GM12878 (cell line): ENCODE measurements at regions not wholly inside any gene's neighbourhood (a gene's known extent, or its start where the extent isn't known, plus 50 kb on each side); places are given as distances from the start of the nearest gene placed in this dataset.

ENCODE experiments used
- ATAC-seq: fragments of 200-7000 bp; cut with Tn5 transposase; 3 replicates; pipeline ENCODE4 v1.9.1; 2020; ENCODE audit warnings: mild to moderate bottlenecking, moderate library complexity
- BruUV-seq: library from RNA; stranded (reverse); fragments of 400-500 nt; replicated peaks from 2 replicates; lab custom pipeline; 2021; lab: Mats Ljungman, UMichigan
- CTCF ChIA-PET: fragments of 300-600 bp; sonication (Branson Sonifier 250); formaldehyde crosslinking; extraction: SDS; loops from one replicate; lab custom pipeline; 2021; ENCODE audit warnings: inconsistent platforms; lab: Yijun Ruan, JAX
- POLR2A ChIA-PET: fragments of 350-600 bp; formaldehyde crosslinking; extraction: SDS; loops from one replicate; lab custom pipeline; 2021; ENCODE audit warnings: inconsistent platforms; lab: Charles Lee
- RAD21 ChIA-PET: fragments of 300-600 bp; sonication (Branson Sonifier 250); formaldehyde crosslinking; loops from one replicate; lab custom pipeline; 2023; ENCODE audit warnings: antibody characterized with exemption; ENCODE audit not compliant: unreplicated experiment; lab: Charles Lee
- SMC1A ChIA-PET: fragments of 300-600 bp; sonication (Branson Sonifier 250); formaldehyde crosslinking; loops from one replicate; lab custom pipeline; 2023; ENCODE audit not compliant: unreplicated experiment, uncharacterized antibody; lab: Charles Lee
- DNase-seq: peaks from one replicate; pipeline ENCODE4 v3.0.0-alpha.2; 2011; ENCODE audit warnings: low read depth, low spot score
- FAIRE-seq: peaks from 3 replicates; lab custom pipeline; 2011; peaks lifted over from hg19 to GRCh38; lab: Jason Lieb, UNC
- H2AFZ ChIP-seq: 2 replicates; pipeline ENCODE4 v1.6.0; 2011; ENCODE audit warnings: low read depth, low read length, control low read depth; ENCODE audit not compliant: control insufficient read depth
- H3K27ac ChIP-seq: 2 replicates; pipeline ENCODE4 v1.5.1; 2011; ENCODE audit warnings: control low read depth; ENCODE audit not compliant: control insufficient read depth, insufficient read depth
- H3K27me3 ChIP-seq, 2 experiments: replicated peaks in 1 of 2; 2 replicates each; pipeline versions ENCODE4 v1.6.0 to v1.6.1; 2011; ENCODE audit warnings: low read length in 1 of 2; ENCODE audit not compliant: control insufficient read depth in 2 of 2, insufficient read depth in 2 of 2
- H3K36me3 ChIP-seq, 2 experiments: 2 replicates each; pipeline ENCODE4 v1.5.1; 2011; ENCODE audit warnings: low read length in 1 of 2; ENCODE audit not compliant: control insufficient read depth in 2 of 2, insufficient read depth in 2 of 2
- H3K4me1 ChIP-seq: 2 replicates; pipeline ENCODE4 v1.6.1; 2011; ENCODE audit warnings: mild to moderate bottlenecking, low read length, moderate library complexity, mixed read lengths; ENCODE audit not compliant: control insufficient read depth, insufficient read depth
- H3K4me2 ChIP-seq: 2 replicates; pipeline ENCODE4 v1.6.0; 2011; ENCODE audit warnings: control low read depth; ENCODE audit not compliant: control insufficient read depth, insufficient read depth
- H3K4me3 ChIP-seq: fragments of 200-600 bp; sonication (generic); 2 replicates; pipeline ENCODE4 v1.5.1; 2016
- H3K79me2 ChIP-seq: 2 replicates; pipeline ENCODE4 v1.6.0; 2011; ENCODE audit warnings: low read length; ENCODE audit not compliant: control insufficient read depth, insufficient read depth
- H3K9ac ChIP-seq: 2 replicates; pipeline ENCODE4 v1.8.0; 2011; ENCODE audit warnings: low read length, control low read depth, mixed read lengths; ENCODE audit not compliant: control insufficient read depth, insufficient read depth
- H3K9me3 ChIP-seq: replicated peaks from 3 replicates; pipeline ENCODE4 v1.5.1; 2011; ENCODE audit warnings: mild to moderate bottlenecking, low read length; ENCODE audit not compliant: control insufficient read depth, insufficient read depth
- H4K20me1 ChIP-seq: 2 replicates; pipeline ENCODE4 v1.6.0; 2011; ENCODE audit not compliant: control insufficient read depth, insufficient read depth
- CHD4 ChIP-seq: fragments of 200-600 bp; sonication (generic); IDR thresholded peaks from 2 replicates; pipeline ENCODE4 v1.6.1; 2016; ENCODE audit warnings: mild to moderate bottlenecking
- EGR1 ChIP-seq, 2 experiments: IDR thresholded peaks; 1 replicate in 1 of 2; 2 replicates in 1 of 2; pipeline ENCODE4 v1.6.1; 2011 to 2012; ENCODE audit warnings: low read depth in 2 of 2, low read length in 2 of 2, borderline replicate concordance in 1 of 2, mild to moderate bottlenecking in 1 of 2, moderate library complexity in 1 of 2
- ELK1 ChIP-seq: IDR thresholded peaks from 2 replicates; pipeline ENCODE4 v1.6.1; 2012; ENCODE audit warnings: low read depth, low read length, improper control_type of control experiment
- FOS ChIP-seq: IDR thresholded peaks from 3 replicates; pipeline ENCODE4 v1.6.1; 2011; ENCODE audit warnings: borderline replicate concordance; ENCODE audit not compliant: insufficient read length; ENCODE audit errors: extremely low read depth
- IRF5 ChIP-seq: fragments of 450-650 bp; IDR thresholded peaks from 2 replicates; pipeline ENCODE4 v1.6.1; 2017; ENCODE audit warnings: borderline replicate concordance
- JUND ChIP-seq: IDR thresholded peaks from 2 replicates; pipeline ENCODE4 v1.6.1; 2012; ENCODE audit warnings: low read depth, mild to moderate bottlenecking, low read length, improper control_type of control experiment, moderate library complexity
- KDM1A ChIP-seq: fragments of 200-600 bp; sonication (generic); IDR thresholded peaks from 2 replicates; pipeline ENCODE4 v1.6.1; 2016; ENCODE audit warnings: borderline replicate concordance
- MTA2 ChIP-seq: fragments of 450-650 bp; IDR thresholded peaks from 2 replicates; pipeline ENCODE4 v1.6.1; 2016; ENCODE audit warnings: low read depth, mild to moderate bottlenecking, moderate library complexity
- POU2F2 ChIP-seq: IDR thresholded peaks from 3 replicates; pipeline ENCODE4 v1.6.1; 2011; ENCODE audit warnings: low read depth, mild to moderate bottlenecking, low read length, borderline replicate concordance
- SMAD5 ChIP-seq: IDR thresholded peaks from 2 replicates; pipeline ENCODE4 v1.6.1; 2016; ENCODE audit warnings: antibody characterized with exemption, low read depth
- SREBF1 ChIP-seq: IDR thresholded peaks from 2 replicates; pipeline ENCODE4 v1.6.1; 2012; ENCODE audit warnings: mild to moderate bottlenecking, low read length
- TAF1 ChIP-seq: IDR thresholded peaks from 2 replicates; pipeline ENCODE4 v1.6.1; 2011; ENCODE audit warnings: mild to moderate bottlenecking, low read depth, low read length, borderline replicate concordance
- WGBS: methylation state at CpG from one replicate; pipeline ENCODE4 v1.1.6; 2016; ENCODE audit warnings: low lambda C conversion rate; ENCODE audit not compliant: insufficient replicate concordance, insufficient coverage; ENCODE audit errors: missing lambda C conversion rate; 5-methylcytosine and 5-hydroxymethylcytosine counted together
- in situ Hi-C: fragments of 300-500 bp; cut with MboI; formaldehyde crosslinking; loops from 9 replicates; pipeline ENCODE4 v1.14.3; 2018; ENCODE audit warnings: mixed read lengths
- intact Hi-C: fragments of 100-400 bp; cut with micrococcal nuclease; formaldehyde crosslinking; loops from one replicate; pipeline ENCODE4 v1.14.2; 2022; ENCODE audit not compliant: unreplicated experiment
- TF ChIP-seq, protein P1 (sequence below): fragments of 450-650 bp; IDR thresholded peaks from 2 replicates; pipeline ENCODE4 v1.6.1; 2017; ENCODE audit warnings: mild to moderate bottlenecking, moderate library complexity

DNA sequence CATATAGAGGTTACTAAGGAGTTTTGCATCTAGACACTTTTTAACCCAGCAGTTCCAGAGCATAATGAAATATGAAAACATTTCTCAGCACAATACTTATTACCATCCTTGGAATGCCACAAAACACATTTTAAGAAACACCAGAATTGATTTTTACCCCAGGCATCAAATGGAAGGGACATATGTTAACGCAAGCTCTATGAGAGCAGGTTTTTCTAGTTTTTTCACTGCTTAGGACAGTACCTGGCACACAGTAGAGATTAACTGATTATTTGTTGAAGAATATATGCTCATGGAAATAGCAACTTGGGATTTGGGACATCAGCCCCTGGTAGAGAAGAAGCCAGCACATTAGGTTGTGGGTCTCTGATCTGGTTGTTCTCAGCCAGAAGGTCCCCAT lies 67.0 kb upstream of the ARID5B start:
- Histone ChIP-seq H3K27me3 (no peaks in the 10 kb centered on the region), H3K4me1 (no peaks in the 10 kb centered on the region), H3K9me3 (no peaks in the 10 kb centered on the region), H3K4me2 (no peak overlapping the region), H3K9ac (no peak overlapping the region), H3K27ac (no peak overlapping the region)
- ChIA-PET RAD21 (interaction anchor here (1.0 to 1.2 kb wide), 3 partner anchors 84 to 1018 kb away, joined by 3 to 7 read pairs (median 6); no protein-coding TSS in a partner anchor), POLR2A (no interaction called here), CTCF (interaction anchor here (0.7 to 2.9 kb wide), 10 partner anchors 15 to 1020 kb away, joined by 3 to 16 read pairs (median 4); no protein-coding TSS in a partner anchor)
- ATAC-seq (no peak), FAIRE-seq (no peak)
- TF ChIP-seq TAF1 (no peak), ELK1 (no peak), POU2F2 (no peak), IRF5 (no peak), SMAD5 (no peak), MTA2 (no peak), FOS (no peak), SREBF1 (no peak), EGR1 (IDR thresholded peaks at IDR 0.05; ENCODE audit: borderline replicate concordance in 1 of 2, low read depth in 2 of 2, low read length in 2 of 2) (no peak), CHD4 (no peak), KDM1A (no peak), JUND (no peak)
- TF ChIP-seq, protein P1, sequence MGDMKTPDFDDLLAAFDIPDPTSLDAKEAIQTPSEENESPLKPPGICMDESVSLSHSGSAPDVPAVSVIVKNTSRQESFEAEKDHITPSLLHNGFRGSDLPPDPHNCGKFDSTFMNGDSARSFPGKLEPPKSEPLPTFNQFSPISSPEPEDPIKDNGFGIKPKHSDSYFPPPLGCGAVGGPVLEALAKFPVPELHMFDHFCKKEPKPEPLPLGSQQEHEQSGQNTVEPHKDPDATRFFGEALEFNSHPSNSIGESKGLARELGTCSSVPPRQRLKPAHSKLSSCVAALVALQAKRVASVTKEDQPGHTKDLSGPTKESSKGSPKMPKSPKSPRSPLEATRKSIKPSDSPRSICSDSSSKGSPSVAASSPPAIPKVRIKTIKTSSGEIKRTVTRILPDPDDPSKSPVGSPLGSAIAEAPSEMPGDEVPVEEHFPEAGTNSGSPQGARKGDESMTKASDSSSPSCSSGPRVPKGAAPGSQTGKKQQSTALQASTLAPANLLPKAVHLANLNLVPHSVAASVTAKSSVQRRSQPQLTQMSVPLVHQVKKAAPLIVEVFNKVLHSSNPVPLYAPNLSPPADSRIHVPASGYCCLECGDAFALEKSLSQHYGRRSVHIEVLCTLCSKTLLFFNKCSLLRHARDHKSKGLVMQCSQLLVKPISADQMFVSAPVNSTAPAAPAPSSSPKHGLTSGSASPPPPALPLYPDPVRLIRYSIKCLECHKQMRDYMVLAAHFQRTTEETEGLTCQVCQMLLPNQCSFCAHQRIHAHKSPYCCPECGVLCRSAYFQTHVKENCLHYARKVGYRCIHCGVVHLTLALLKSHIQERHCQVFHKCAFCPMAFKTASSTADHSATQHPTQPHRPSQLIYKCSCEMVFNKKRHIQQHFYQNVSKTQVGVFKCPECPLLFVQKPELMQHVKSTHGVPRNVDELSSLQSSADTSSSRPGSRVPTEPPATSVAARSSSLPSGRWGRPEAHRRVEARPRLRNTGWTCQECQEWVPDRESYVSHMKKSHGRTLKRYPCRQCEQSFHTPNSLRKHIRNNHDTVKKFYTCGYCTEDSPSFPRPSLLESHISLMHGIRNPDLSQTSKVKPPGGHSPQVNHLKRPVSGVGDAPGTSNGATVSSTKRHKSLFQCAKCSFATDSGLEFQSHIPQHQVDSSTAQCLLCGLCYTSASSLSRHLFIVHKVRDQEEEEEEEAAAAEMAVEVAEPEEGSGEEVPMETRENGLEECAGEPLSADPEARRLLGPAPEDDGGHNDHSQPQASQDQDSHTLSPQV: no peak
- TF ChIP-seq, all 136 proteins: peak for 0
- no TSS peak for BruUV-seq
- Histone ChIP-seq H3K79me2 (no peaks in the 10 kb centered on the region), H4K20me1 (no peaks in the 10 kb centered on the region), H3K4me3 (no peak overlapping the region), H3K36me3 (no peaks in the 10 kb centered on the region), H2AFZ (no peak overlapping the region)
- 100% methylated on average over 1 of the region's 1 CpG for WGBS
- intact Hi-C loops (loop anchor here (10.0 kb wide), 1 partner anchor 1020 kb away; no protein-coding TSS in a partner anchor), in situ Hi-C loops (loop anchor here (25.0 kb wide), 2 partner anchors 697 to 1022 kb away; no protein-coding TSS in a partner anchor)
- DNase-seq: no peak
- SMC1A ChIA-PET: interaction anchor here (0.9 to 1.0 kb wide), 3 partner anchors 407 to 1018 kb away, joined by 3 to 5 read pairs (median 3); no protein-coding TSS in a partner anchor
